Upper lobe of left lung (tissue), 6 donors: ENCODE measurements at regions not wholly inside any gene's neighbourhood (a gene's known extent, or its start where the extent isn't known, plus 50 kb on each side); places are given as distances from the start of the nearest gene placed in this dataset.

Source experiments
- ATAC-seq, 2 donors: fragments of 200-7000 bp; cut with Tn5 transposase; one replicate each; pipeline ENCODE4 v1.9.1; 2022; ENCODE audit warnings: mild to moderate bottlenecking in 2 of 2, moderate library complexity in 2 of 2; ENCODE audit not compliant: low FRiP score in 2 of 2
- DNase-seq, 2 donors: peaks; one replicate each; pipeline ENCODE4 v3.0.0-alpha.2; 2019 to 2020
- H3K27ac ChIP-seq, 4 donors: fragments of 200-600 bp; sonication (generic); one replicate each; pipeline ENCODE4 v1.5.1; 2016 to 2019
- H3K27me3 ChIP-seq, 4 donors: fragments of 200-600 bp; sonication (generic); one replicate each; pipeline ENCODE4 v1.5.1; 2017 to 2019
- H3K36me3 ChIP-seq, 4 donors: fragments of 200-600 bp; sonication (generic); one replicate each; pipeline ENCODE4 v1.5.1; 2016 to 2019
- H3K4me1 ChIP-seq, 4 donors: fragments of 200-600 bp; sonication (generic); one replicate each; pipeline ENCODE4 v1.5.1; 2018 to 2019
- H3K4me3 ChIP-seq, 4 donors: fragments of 200-600 bp; sonication (generic); one replicate each; pipeline ENCODE4 v1.5.1; 2017 to 2019; ENCODE audit warnings: mild to moderate bottlenecking in 2 of 4, moderate library complexity in 1 of 4
- H3K9me3 ChIP-seq, 4 donors: fragments of 200-600 bp; sonication (generic); one replicate each; pipeline ENCODE4 v1.5.1; 2018 to 2019
- EP300 ChIP-seq, 4 donors: sonication (generic); formaldehyde crosslinking; IDR thresholded peaks; one replicate each; pipeline ENCODE4 v1.5.1; 2017; ENCODE audit warnings: antibody characterized with exemption in 4 of 4, control low read depth in 2 of 4
- POLR2A ChIP-seq, 4 donors: fragments of 450-650 bp; IDR thresholded peaks; one replicate each; pipeline ENCODE4 v1.5.1; 2016 to 2017; ENCODE audit warnings: antibody characterized with exemption in 4 of 4, mild to moderate bottlenecking in 2 of 4
- POLR2AphosphoS5 ChIP-seq, 2 donors: sonication (generic); formaldehyde crosslinking; IDR thresholded peaks; one replicate each; pipeline ENCODE4 v1.5.1; 2017; ENCODE audit warnings: antibody characterized with exemption in 2 of 2
- WGBS, 2 donors: methylation state at CpG; one replicate each; pipeline ENCODE4 v1.1.5; 2017 to 2018; 5-methylcytosine and 5-hydroxymethylcytosine counted together
- TF ChIP-seq, protein P1 (sequence below), 6 experiments: fragments of 450-650 bp in 4 of 6; fragments of 200-600 bp in 2 of 6; sonication (generic) in 2 of 6; IDR thresholded peaks; one replicate each; pipeline ENCODE4 v1.5.1; 2016 to 2019; ENCODE audit warnings: antibody characterized with exemption in 6 of 6
- donor health status: DM: no; HTN: no; CAD: no; lungs with moderate emphysema.
- donor health status: DM: no; HTN: yes; CAD: no; lungs with severe emphysema.

DNA sequence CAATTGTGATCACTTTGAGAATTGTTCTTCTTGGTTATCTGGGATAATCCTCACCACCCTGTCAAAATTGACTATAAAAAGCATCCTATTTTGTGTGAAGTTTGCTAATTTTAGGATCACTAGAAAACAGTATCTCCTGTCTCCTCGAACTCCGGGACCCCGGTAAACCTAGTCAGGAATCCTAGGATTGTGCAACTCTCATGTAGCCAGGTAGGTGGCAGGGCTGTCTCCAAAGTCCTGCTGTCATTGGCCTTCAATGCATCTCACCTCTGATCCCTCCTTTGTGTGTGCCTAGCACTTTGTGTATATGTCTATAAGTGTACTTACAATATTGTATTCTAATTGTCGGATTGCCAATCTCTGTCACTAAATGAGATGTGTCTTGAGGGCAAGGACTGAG lies 1564.8 kb downstream of the RPA4 start:
- no peaks in the 10 kb centered on the region for H3K36me3 ChIP-seq
- WGBS, 2 donors, result 85 to 93% methylated on average over 4 of the region's 4 CpGs
- no peaks in the 10 kb centered on the region for H3K27me3 ChIP-seq
- H3K4me1 ChIP-seq, result no peaks in the 10 kb centered on the region
- DNase-seq, result no peak
- TF ChIP-seq POLR2AphosphoS5 (IDR thresholded peaks at IDR 0.05) (no peak), EP300 (IDR thresholded peaks at IDR 0.05) (no peak), POLR2A (IDR thresholded peaks at IDR 0.05) (no peak)
- no peak overlapping the region for H3K4me3 ChIP-seq
- no peak for ATAC-seq
- no peak overlapping the region for H3K27ac ChIP-seq
- no peaks in the 10 kb centered on the region for H3K9me3 ChIP-seq

DNA sequence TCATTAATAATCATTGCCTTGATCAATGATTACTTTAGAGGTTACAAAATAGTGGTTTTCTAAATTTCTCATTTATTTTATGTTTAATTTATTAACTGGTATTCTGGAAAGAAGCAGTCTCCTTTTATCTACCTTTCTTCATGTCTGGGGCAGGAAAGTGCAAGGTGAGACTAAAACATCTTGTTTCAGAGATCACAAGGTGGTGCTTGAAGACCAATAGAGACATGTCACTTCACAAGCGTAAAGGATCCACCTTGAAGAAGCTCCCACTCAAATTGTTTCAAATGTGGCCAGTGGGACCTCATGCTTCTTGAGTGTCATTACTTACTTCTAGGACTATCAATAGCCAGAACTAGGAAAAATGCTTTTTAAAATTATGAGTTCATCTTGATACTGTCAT lies 1568.7 kb downstream of the RPA4 start:
- Histone ChIP-seq H3K9me3 (no peaks in the 10 kb centered on the region), H3K27me3 (no peaks in the 10 kb centered on the region), H3K36me3 (no peaks in the 10 kb centered on the region), H3K27ac (no peak overlapping the region), H3K4me3 (no peak overlapping the region), H3K4me1 (no peaks in the 10 kb centered on the region)
- DNase-seq (no peak), ATAC-seq (no peak)
- 100% methylated on average over 1 of the region's 1 CpG for WGBS, 2 donors
- no peak for TF ChIP-seq EP300 (IDR thresholded peaks at IDR 0.05)
- no peak for TF ChIP-seq POLR2AphosphoS5 (IDR thresholded peaks at IDR 0.05)
- TF ChIP-seq, protein P1, sequence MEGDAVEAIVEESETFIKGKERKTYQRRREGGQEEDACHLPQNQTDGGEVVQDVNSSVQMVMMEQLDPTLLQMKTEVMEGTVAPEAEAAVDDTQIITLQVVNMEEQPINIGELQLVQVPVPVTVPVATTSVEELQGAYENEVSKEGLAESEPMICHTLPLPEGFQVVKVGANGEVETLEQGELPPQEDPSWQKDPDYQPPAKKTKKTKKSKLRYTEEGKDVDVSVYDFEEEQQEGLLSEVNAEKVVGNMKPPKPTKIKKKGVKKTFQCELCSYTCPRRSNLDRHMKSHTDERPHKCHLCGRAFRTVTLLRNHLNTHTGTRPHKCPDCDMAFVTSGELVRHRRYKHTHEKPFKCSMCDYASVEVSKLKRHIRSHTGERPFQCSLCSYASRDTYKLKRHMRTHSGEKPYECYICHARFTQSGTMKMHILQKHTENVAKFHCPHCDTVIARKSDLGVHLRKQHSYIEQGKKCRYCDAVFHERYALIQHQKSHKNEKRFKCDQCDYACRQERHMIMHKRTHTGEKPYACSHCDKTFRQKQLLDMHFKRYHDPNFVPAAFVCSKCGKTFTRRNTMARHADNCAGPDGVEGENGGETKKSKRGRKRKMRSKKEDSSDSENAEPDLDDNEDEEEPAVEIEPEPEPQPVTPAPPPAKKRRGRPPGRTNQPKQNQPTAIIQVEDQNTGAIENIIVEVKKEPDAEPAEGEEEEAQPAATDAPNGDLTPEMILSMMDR (IDR thresholded peaks at IDR 0.05), result no peak
- no peak for TF ChIP-seq POLR2A (IDR thresholded peaks at IDR 0.05)

DNA sequence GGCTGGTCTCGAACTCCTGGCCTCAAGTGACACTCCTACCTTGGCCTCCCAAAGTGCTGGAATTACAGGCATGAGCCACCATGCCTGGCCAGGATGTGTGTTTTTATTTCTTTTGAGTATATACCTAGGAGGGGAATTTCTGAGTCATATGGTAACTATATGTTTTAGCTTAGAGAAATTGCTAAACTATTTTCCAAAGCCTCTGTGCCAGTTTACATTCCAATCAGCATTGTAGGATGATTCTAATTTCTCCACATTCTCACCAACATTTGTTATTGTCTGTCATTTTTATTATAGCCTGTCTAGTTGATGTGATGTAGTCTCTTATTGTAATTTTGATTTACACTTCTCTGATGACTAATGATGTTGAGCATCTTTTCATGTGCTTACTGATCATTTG lies 1576.0 kb downstream of the RPA4 start:
- ATAC-seq (no peak), DNase-seq (no peak)
- no peaks in the 10 kb centered on the region for H3K27me3 ChIP-seq
- H3K9me3 ChIP-seq, result no peaks in the 10 kb centered on the region
- 65 to 76% methylated on average over 1 of the region's 1 CpG for WGBS, 2 donors
- H3K36me3 ChIP-seq, result no peaks in the 10 kb centered on the region
- TF ChIP-seq EP300 (IDR thresholded peaks at IDR 0.05) (no peak), POLR2A (IDR thresholded peaks at IDR 0.05) (no peak), POLR2AphosphoS5 (IDR thresholded peaks at IDR 0.05) (no peak)
- TF ChIP-seq, protein P1 (IDR thresholded peaks at IDR 0.05), result no peak
- no peaks in the 10 kb centered on the region for H3K4me1 ChIP-seq
- H3K27ac ChIP-seq, result no peak overlapping the region
- H3K4me3 ChIP-seq, result no peak overlapping the region

DNA sequence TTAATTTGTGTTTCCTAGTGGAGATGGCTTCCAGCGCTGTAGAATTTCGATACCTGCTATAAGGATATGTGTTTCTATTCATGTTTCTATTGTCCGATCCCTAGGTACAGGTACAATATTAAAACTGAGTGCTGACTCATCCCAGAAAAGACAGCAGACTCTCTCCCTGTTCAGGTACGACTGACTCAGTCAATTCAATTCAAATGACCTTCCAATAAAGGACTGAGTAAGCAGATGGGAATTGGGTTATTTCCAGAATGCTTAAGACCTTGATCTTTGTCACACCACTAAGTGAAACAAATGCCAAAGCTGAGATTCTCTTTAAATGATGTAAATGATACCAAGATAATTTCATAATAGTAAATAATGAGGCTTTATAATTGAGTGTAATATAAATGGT lies 1596.9 kb downstream of the RPA4 start:
- H3K9me3 ChIP-seq, result no peaks in the 10 kb centered on the region
- ATAC-seq, result no peak
- WGBS, 2 donors, result 90 to 94% methylated on average over 4 of the region's 4 CpGs
- H3K36me3 ChIP-seq, result no peaks in the 10 kb centered on the region
- H3K4me1 ChIP-seq, result no peaks in the 10 kb centered on the region
- no peak for TF ChIP-seq EP300 (IDR thresholded peaks at IDR 0.05)
- no peak for TF ChIP-seq POLR2AphosphoS5 (IDR thresholded peaks at IDR 0.05)
- TF ChIP-seq POLR2A (IDR thresholded peaks at IDR 0.05), result no peak
- TF ChIP-seq, protein P1 (IDR thresholded peaks at IDR 0.05), result no peak
- no peak for DNase-seq
- no peaks in the 10 kb centered on the region for H3K27me3 ChIP-seq
- H3K4me3 ChIP-seq, result no peak overlapping the region
- H3K27ac ChIP-seq, result no peak overlapping the region

DNA sequence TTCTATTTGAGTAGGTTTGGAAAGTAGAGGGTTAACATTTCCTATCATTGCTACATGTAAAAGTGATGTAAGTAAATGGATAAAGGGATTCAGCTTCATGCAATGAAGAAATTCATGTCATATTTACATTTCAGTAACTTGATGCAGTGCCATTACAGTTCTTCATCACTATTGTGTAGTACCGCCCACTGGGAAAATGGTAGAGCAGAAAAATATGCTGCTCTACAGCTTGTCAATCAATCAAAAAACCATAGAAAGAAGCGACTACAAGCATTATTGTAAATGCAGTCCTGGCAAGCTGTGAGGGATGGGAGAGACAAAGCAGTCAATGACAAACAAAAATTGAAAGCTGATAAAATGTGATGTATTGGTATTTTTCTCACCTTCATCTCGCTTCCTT lies 1597.9 kb downstream of the RPA4 start:
- DNase-seq (no peak), ATAC-seq (no peak)
- Histone ChIP-seq H3K27ac (no peak overlapping the region), H3K4me1 (no peaks in the 10 kb centered on the region), H3K36me3 (no peaks in the 10 kb centered on the region), H3K4me3 (no peak overlapping the region), H3K9me3 (no peaks in the 10 kb centered on the region), H3K27me3 (no peaks in the 10 kb centered on the region)
- WGBS, 2 donors, result 83 to 87% methylated on average over 3 of the region's 3 CpGs
- TF ChIP-seq, protein P1 (IDR thresholded peaks at IDR 0.05), result no peak
- TF ChIP-seq EP300 (IDR thresholded peaks at IDR 0.05) (no peak), POLR2A (IDR thresholded peaks at IDR 0.05) (no peak), POLR2AphosphoS5 (IDR thresholded peaks at IDR 0.05) (no peak)
